ENCODE measurements at regions not wholly inside any gene's neighbourhood (a gene's known extent, or its start where the extent isn't known, plus 50 kb on each side); places are given as distances from the start of the nearest gene placed in this dataset.

- no peak for DNase-seq
These were observed 166.2 kb upstream of the SEMA6D start for GRCh38 chr15:47551079-47551478.

- no peak for DNase-seq
These were observed 165.8 kb upstream of the SEMA6D start for GRCh38 chr15:47551546-47551945.

- DNase-seq: no peak
These were observed 164.2 kb upstream of the SEMA6D start for GRCh38 chr15:47552978-47553608.

- no peak for DNase-seq
These were observed 163.4 kb upstream of the SEMA6D start for GRCh38 chr15:47553947-47554346.

- DNase-seq: no peak
These were observed 156.2 kb upstream of the SEMA6D start for GRCh38 chr15:47561102-47561501.

GRCh38 chr15:47565949-47566348, 151.4 kb upstream of the SEMA6D start:
- DNase-seq: no peak

- DNase-seq: no peak
These were observed 150.7 kb upstream of the SEMA6D start for GRCh38 chr15:47566610-47567009.

- no peak for DNase-seq
These were observed 149.3 kb upstream of the SEMA6D start for GRCh38 chr15:47568030-47568429.

GRCh38 chr15:47570044-47570443, 147.3 kb upstream of the SEMA6D start:
- no peak for DNase-seq

GRCh38 chr15:47570451-47570850, 146.9 kb upstream of the SEMA6D start:
- no peak for DNase-seq

- no peak for DNase-seq
These were observed 146.2 kb upstream of the SEMA6D start for GRCh38 chr15:47570881-47571640.

- DNase-seq: no peak
These were observed 143.6 kb upstream of the SEMA6D start for GRCh38 chr15:47573673-47574072.

- no peak for DNase-seq
These were observed 140.3 kb upstream of the SEMA6D start for GRCh38 chr15:47577000-47577399.

- peak; percentile 2 for DNase-seq
These were observed 139.8 kb upstream of the SEMA6D start for GRCh38 chr15:47577461-47577860.

GRCh38 chr15:47582233-47582632, 135.1 kb upstream of the SEMA6D start:
- no peak for DNase-seq

- DNase-seq: no peak
These were observed 133.0 kb upstream of the SEMA6D start for GRCh38 chr15:47584316-47584715.

- peak; percentile 11 for DNase-seq
These were observed 130.6 kb upstream of the SEMA6D start for GRCh38 chr15:47586653-47587224.

- no peak for DNase-seq
These were observed 129.1 kb upstream of the SEMA6D start for GRCh38 chr15:47587940-47588802.

GRCh38 chr15:47588958-47589357, 128.3 kb upstream of the SEMA6D start:
- DNase-seq: no peak

- no peak for DNase-seq
These were observed 118.3 kb upstream of the SEMA6D start for GRCh38 chr15:47598996-47599395.

GRCh38 chr15:47599806-47600205, 117.5 kb upstream of the SEMA6D start:
- no peak for DNase-seq

- DNase-seq: no peak
These were observed 115.2 kb upstream of the SEMA6D start for GRCh38 chr15:47602121-47602520.

- DNase-seq: no peak
These were observed 114.3 kb upstream of the SEMA6D start for GRCh38 chr15:47603026-47603425.
